Cortex of kidney (tissue), 1 donor: ENCODE measurements at regions not wholly inside any gene's neighbourhood (a gene's known extent, or its start where the extent isn't known, plus 50 kb on each side); places are given as distances from the start of the nearest gene placed in this dataset.

Experiments used
- DNase-seq: peaks from one replicate; lab custom pipeline; 2025; lab: John Stamatoyannopoulos, UW

DNA sequence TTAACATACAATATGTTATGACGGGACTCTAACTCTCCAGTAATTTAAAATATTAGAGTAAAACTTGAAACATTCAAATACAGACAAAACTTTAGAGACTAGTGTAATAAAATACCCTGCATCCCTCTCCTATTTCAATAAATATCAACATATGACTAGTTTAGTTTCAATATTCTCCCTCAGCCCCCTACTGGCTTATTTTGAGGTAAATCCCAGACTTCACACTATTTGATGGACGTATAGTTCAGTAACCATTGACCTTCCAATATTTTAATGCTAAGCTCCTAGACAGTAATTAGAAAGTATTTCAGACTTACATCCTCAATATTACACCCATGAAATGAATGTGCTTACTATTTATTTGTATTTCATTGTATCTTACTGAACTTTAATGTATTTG is 180.7 kb upstream of the STARD13 start:
- no peak for DNase-seq

DNA sequence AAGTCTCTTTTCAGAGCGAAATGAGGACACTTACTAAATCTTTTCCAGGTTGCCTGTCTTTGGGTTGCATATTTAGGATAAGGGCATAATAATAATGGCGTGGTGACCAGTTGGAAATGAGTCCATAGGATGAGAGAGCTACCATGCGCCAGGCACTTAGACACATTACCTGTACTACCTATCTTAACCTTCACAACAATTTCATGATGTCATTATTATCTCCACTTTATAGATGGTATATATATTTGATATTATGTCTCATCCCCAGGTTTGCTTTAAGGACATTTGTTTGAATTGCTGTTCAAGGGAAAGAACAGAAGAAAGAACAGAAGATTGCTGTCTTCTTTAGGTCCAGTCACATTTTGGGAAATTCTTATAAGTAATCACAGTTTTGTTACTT is 182.0 kb upstream of the STARD13 start:
- no peak for DNase-seq

DNA sequence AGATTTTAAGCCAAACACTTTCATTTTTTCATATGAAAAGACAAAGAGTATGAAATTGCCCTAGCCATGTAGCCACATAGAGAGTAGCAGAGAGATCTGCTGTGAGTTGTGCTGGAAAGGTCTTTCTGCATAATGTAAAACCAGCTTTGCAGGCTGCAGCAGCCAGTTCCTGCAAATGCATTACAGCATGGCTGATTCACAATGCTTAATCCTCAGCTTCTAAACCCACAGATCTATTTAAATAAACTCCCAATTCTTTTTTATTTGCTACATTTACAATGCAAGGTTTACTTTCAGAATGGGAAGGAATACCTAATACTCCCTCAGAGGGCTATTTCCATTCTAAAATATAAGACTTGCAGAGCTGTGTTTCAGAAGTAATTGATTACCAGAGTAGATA is 185.6 kb upstream of the STARD13 start:
- no peak for DNase-seq

DNA sequence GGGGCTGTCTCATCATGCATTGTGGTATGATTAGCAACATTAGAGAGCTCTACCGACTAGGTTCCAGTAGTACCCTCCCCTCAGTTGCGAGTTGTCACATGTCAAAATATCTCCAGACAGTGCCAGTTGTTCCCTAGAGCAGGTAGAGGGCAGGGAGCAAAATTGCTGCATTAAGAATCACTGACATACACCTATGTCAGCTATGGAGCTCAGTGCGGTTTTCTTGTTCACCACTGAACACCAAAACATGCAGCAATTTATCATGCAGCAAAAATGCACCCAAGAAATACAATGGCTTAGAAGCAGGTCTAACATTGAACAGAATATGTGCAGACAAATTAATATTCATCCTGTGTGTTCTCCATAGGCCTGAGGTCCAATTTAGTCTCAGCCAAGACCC is 186.9 kb upstream of the STARD13 start:
- no peak for DNase-seq

DNA sequence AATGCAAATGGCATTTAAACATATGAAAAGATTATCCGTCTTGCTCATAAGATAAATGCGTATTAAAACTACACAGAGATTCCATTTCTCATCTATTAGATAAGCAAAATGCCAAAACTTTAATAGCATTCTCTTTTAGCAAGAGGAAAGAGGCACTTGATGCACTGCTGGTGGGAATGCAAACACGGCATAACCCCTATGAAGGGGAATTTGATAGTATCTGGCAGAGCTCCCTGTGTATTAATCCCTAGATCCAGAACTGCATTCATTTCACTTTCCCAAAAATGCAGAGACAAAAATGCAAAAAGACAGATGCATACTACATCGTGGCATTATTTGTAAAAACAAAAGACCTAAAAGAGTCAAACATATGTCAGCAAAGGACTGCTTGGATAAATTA is 193.6 kb upstream of the STARD13 start:
- DNase-seq: no peak

DNA sequence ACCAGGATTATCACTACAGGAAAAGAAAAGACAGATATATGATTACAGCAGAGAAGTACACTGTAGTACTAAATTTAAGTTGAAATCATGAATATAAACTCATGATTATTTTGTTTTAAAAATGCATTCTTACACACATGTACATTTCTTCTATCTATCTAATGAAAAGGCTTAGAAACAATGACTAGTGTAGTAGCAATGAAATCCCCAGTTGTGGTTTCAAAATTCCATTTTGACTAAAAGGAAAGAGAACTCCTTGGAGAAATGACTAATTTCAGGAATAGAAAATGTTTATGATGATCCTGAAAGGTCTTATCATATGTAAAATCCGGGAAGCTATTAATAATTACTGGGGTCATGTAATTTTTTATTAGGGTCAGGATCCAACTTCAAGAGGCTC is 195.0 kb upstream of the STARD13 start:
- DNase-seq: no peak

DNA sequence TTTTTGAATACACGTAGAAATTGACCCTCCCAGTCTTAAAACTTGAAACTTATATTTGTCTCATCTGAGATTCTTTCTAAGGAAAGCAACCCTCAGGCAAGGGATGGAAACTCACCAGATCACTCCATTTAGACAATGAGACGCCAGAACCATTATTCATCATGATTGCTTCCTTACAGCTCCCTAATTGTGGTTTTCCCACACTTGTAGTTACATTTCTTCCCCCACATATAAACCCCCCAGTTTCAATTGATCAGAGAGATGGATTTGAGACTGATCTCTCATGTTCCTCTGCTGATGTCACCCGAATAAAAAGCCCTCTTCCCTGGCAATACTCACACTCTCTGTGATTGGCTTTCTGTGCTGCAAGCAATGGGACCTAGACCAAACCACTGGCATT is 197.9 kb upstream of the STARD13 start:
- DNase-seq: no peak

DNA sequence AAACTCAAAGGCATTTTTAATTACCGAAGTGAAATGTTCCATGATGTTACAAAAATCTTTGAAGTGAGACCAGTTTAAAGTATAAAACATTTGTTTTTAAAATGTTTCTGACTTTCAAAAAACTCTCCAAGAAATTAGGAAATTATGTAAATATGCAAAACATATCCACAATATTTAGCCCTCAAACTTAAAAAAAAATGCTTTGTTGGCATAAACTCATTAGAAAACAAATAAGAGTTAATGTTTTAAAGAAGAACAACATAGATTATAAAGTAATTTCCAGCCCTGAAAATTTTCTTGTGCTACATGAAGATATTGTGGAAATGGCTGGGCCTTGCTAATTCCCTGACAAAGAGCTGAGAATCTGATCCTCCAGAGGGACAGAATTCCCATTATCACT is 199.7 kb upstream of the STARD13 start:
- DNase-seq: no peak

DNA sequence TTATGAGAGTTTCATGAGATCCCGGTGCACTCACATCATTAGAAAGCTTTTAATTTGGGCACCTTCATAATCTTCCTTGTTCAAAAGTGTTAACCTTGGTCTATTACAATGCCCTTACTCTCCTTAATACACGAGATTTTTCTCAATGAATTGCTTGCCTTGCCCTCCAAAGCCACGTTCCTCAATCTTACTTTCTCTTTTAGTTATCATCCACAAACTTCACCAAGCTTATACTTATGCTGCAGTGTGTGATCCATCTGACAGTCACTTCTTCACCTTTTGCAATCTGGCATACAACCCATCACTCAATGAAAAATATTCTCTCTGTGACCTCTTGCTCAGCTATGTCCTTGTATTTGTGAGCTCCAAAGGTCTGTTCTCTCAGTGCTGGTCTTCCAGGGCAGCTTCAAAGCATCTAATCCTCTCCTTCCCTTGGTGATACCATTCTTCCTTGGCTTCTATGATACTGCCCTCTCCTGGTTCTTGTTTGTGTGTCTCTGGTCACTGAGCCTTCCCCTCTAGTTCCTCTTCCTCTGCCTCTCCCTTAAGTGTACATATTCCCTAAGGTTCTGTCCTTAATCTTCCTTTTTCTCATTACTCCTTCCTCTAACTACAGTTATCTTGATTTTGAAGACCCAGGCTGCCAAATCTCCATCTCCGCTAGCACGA is 202.2 kb upstream of the STARD13 start:
- no peak for DNase-seq

DNA sequence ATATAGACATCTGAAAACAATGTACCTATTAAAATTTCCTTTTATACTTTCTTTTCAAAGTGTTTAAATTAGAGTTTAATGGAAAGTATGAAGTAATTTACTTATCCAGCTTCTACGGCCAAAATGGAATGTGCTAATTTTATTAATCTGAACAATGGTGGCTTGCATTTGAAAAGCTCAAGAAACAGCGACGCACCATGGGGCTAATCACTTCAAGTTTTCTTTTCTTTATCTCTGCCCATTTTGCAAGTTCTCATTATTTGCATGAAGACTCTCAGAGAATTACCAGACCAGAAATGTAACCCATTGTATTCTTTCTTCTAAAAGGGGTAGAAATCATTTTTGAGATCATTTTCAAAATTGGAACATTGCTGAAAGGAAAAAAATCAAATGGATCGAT is 204.0 kb upstream of the STARD13 start:
- DNase-seq: no peak

DNA sequence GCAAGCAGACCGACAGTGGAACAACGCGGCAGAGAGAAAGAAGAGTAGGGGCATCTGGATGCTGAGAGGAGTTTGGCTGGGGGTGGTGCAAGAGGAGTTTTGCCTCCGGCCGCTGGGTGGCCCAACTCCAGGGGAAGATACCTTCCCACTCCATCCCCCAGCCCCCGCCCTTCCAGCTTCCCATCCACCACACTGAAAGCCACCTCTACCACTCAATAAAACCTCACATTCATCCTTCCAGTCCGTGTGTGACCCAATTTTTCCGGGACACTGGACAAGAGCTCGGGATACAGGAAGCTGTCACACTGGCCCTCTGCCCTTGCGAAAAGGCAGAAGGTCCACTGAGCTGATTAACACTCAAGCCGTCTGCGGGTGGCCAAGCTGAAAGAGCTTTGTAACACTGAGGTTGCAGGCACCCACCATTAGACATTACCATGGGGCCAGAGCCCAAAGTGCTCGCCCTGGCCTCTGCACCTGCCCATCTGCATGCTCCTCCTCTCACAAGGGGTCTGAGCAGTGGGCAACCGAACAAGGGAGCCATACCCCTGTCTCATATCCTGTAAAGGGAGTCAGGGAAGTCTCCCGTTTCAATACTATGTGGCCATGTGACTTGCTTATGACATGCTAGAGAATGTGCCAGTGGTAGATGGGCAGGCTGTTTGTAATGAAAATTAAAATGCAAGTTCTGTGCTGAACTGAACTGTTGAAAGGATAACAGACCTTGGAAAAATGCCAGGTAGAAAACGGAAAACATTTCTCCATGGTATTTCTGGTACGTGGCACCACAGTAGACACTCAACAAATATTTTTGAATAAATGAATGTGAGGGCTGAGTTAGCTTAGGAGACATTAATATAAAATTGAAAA is 205.1 kb upstream of the STARD13 start:
- DNase-seq: no peak

DNA sequence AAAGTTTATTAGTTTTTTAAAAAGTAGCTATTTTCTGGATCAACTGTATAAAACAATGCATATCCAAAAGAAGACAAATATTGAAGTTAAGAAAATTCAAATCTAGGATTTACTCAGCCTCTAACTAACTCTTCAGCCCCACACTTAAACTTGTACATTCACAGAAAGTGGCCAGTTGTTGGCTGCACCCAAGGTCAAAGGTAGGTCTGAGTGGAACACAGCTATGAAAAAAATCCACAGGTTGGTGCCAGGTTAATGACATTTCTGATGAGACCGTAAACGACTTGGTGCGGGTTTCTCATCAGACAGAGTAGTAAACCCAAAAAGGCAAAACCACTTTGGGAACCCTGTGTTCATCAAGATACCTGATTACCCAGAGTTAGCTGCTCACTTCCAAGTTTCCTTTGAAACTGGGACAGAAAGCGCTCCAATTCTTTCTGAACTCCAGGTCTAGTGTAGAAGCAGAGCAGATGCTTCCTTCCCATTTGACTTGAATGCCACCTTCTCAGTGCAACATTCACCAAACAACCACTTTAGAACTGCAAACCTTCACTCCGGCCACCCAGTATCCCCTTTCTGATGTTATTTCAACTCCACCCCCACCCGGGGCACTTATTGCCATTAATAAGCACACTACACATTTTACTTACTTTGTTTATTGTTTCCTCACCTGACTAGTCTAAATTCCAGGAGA is 208.3 kb upstream of the STARD13 start:
- no peak for DNase-seq

DNA sequence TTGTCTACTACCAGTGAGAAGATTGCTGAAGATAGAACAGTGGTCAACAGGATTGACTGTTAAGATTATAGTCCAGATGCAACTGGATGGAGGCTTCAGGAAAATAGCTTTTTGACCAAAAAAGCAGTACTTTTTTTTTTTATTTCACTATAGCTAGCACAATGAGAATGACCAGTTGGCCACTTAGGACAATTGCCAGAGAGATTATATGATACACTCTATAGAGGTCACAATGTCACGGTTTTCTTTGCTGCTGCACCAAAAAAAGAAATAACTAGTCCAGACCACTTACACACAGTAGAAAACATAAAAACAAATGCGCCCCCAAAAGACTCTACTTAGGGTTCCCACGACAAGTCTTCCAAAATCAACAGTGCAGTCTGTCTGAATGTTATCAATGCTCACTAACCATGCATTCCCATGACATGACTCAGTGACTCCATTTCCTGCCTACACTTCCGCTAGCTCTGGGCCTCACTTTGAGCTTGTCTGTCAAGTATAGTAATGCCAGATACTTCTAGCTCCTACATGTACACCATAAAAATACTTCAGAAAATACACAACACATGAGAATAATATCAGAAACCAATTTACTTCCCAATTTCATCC is 209.1 kb upstream of the STARD13 start:
- DNase-seq: no peak

DNA sequence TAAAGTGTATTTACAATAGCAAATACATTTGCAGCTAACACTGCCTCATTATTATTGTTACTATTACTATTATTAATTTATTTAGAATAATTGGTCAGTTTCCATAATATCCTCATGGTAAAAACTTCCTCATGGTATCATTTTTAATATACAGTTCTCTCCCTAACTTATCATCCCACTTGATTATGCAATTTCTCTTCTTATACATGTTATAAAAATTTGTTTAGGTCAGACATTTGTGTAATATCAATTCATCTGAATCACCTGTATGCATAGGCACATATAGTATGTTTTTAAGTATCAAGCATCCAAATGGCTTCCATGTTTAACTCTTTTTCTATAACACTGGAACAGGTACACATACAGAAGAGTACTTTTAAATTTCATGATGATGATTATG is 210.8 kb upstream of the STARD13 start:
- DNase-seq: no peak

DNA sequence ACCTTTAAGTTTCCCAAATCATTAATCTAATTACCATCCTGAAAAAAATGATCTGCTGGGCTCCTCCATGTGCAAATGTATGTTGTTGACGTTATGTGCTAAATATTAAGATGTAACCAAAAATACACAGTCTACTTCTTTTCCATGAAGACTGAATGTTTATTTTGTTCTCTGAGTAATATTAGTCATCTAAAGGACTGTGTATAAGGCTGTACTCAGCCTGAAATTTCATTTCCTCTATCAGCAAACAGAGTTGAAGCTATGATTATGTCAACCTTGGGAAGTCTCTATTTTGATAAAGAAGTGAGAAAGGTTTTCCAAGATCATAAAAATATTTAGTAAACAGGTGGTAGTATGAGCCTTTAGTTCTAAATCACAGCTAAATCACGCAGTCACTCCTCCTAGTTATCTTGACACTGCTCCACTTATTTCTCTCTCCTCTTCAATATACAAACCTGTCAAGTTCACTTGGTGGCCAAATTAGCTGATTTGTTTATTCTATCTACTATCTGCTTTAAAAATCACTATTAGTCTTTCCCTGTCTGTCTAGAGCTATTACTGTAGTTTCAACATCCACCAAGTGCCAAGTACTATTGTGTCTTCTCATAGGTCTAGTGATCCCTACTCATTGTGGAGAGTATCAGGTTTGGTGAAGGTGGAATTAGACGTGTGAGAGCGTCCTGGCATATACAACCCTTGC is 211.7 kb upstream of the STARD13 start:
- DNase-seq: no peak

DNA sequence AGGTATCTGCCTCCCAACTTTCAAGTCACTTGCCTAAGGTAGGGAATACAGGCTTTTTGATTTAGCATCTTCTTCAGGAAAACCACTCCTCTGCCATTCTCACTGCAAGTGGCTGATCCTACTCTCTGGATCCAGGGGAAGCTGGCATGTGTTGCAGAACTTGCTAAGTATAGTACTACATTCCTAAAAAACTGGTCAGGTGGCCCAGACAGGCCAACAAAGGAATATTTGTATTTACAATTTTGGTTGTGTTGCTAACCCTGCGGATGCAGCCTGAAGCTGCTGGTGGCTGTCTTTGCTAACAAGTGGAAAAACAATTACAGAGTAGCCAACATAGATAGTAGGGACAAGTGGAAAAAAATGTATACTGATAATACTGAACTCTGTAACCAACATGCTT is 222.5 kb upstream of the STARD13 start:
- DNase-seq: no peak

DNA sequence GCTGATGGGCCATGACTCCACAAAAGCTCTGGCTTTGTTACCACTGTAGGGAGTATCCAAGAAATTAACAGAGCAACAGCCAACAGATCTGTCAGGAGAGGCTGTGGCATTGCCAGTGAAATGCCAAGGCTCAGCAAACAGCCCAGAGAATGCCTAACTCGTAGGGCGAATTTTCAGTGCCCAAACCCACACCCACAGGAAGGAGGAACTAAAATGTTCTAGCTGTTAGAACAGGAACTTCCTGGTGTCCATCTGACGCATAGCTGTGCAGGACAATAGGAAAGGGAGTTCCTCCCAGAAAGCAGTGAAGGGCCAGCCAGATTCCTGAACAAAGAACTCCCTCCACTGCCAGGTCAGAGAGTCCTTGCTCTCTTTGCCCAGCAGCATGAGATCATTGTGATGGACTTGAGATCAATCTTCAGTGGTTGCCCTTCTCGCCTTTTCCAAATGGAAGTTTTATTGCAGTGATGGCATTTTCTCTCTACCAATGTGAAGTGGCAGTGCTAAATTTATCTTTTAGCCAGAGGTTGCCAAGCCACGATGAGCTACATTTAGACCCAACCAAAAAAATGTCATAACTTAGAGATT is 224.2 kb upstream of the STARD13 start:
- no peak for DNase-seq

DNA sequence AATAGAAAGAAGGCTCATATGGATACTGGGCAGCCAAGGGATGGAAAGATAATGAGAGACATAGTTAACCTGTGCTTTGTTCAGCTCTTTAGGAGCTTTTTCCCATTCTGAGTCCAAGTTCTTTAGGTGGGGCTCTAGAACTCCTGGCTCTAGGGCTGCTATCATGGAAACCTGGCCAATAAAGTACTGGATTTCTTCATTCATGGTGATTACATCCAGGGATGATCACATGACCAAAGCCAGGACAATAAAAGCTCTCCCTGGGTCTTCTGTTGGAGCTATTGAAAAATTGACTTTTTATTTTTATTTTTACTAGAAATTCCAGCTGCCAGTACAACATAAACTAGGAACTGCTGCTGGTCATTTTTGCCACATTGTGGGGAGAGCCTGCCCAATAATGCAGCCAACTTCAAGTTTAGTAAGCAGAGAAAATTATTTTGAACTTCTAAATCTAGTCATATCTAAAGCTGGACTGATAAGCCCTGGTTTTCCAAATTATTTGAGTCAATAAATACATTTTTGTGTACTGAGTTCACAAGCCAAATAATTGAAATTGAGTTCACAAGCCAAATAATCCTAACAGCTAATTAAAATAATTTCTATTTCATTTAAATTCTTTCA is 224.9 kb upstream of the STARD13 start:
- no peak for DNase-seq

DNA sequence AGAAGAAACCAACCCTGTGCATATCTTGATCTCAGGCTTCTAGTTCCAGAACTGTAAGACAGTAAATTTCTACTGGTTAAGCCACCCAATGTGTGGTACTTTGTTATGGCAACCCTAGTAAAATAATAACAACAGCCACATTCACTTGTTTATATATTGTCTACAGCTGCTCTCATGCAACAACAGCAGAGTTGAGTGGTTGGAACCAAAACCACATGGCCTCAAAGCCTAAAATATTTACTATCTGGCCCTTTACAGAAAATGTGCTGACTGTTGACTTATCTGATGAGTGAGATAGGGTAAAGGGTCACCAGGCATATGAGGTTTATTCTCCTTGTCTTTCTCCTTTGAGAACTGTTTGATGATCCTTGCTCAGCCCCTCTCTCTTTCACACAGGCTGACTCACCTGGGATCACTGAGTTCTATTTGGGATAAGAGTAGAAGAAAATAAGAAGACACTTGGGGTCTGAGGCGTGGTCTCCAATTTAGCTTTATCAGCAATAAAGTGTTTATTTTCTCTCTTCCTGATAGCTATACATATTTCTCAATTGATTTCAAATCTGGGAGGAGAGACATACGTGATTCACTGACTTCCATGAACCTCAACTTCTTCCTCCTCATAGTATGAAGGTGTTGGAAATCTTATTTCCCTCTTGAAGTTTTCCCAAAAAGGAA is 227.5 kb upstream of the STARD13 start:
- DNase-seq: no peak

DNA sequence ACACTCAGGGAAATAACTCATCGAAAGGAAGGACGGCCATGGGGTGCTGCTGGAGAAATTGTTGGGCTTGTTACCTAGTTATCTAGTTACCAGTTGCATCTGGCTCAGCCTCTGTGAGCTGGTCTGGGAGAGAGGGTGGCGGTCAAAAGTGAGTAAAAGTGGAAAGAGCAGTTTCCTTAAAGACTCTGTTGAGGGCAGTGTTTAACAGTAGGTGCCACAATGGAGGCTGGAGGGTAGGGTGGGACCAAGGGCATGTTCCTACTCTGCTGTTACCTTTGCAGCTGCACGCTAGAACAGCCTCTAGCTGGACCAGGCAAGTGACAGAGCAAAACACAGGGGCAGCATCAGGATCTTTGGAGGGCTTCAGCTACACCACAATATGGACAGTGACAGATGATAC is 228.8 kb upstream of the STARD13 start:
- DNase-seq: no peak

DNA sequence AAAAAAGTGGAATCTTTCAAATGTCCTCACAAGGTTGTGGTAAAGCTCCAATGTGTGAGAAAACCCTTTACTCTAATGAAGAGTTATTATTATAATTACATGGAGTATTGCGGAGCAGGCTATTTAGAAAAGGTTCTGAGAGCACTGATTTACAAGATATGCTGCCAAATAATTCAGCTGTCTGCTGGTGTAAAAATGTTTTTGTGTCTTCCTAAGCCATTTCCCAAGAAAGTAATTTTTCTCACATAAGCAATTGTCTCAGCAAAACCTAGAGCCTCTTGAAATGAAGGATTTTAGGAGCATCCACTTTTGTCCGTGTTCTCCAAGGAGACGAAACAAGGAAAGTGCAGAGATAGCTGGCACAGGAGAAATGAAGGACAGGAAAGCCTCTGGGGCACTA is 229.6 kb upstream of the STARD13 start:
- DNase-seq: no peak
